ENCODE measurements at regions not wholly inside any gene's neighbourhood (a gene's known extent, or its start where the extent isn't known, plus 50 kb on each side); places are given as distances from the start of the nearest gene placed in this dataset.

- Histone ChIP-seq H3K4me3 (no peak overlapping the region; the same call in 1 of the 2 replicates), H3K27me3 (no peaks in the 10 kb centered on the region), H3K4me1 (peaks cover 28% of the 10 kb centered on the region), H3K36me3 (no peaks in the 10 kb centered on the region), H3K27ac (peak overlapping the region; percentile 96), H3K9me3 (replicated peaks) (no peaks in the 10 kb centered on the region; the same call in 1 of the 2 replicates)
- peak in 1 of 2 experiments; percentile 49 for DNase-seq
These were observed 995.3 kb downstream of the OTOL1 start for GRCh38 chr3:162491952-162492351.

GRCh38 chr3:162492446-162493081 lies 996.0 kb downstream of the OTOL1 start:
- Histone ChIP-seq H3K9me3 (replicated peaks) (no peaks in the 10 kb centered on the region; the same call in 1 of the 2 replicates), H3K4me1 (peaks cover 28% of the 10 kb centered on the region), H3K27me3 (no peaks in the 10 kb centered on the region), H3K36me3 (no peaks in the 10 kb centered on the region), H3K4me3 (no peak overlapping the region; the same call in 1 of the 2 replicates), H3K27ac (peak overlapping the region; percentile 96)
- DNase-seq, result peak; percentile 42 to 70

- Histone ChIP-seq H3K36me3 (no peaks in the 10 kb centered on the region), H3K27me3 (no peaks in the 10 kb centered on the region), H3K4me1 (peaks cover under 1% of the 10 kb centered on the region), H3K9me3 (replicated peaks) (no peaks in the 10 kb centered on the region; the same call in none of the 2 replicates), H3K27ac (no peak overlapping the region), H3K4me3 (no peak overlapping the region)
- DNase-seq, result no peak
These were observed 1002.0 kb downstream of the OTOL1 start for GRCh38 chr3:162498626-162499025.

- Histone ChIP-seq H3K9me3 (replicated peaks) (no peaks in the 10 kb centered on the region), H3K4me1 (no peaks in the 10 kb centered on the region), H3K27ac (no peak overlapping the region), H3K27me3 (no peaks in the 10 kb centered on the region), H3K36me3 (no peaks in the 10 kb centered on the region; the same call in 1 of the 2 replicates), H3K4me3 (no peak overlapping the region)
- no peak for DNase-seq
These were observed 1010.8 kb downstream of the OTOL1 start for GRCh38 chr3:162507397-162507796.

- Histone ChIP-seq H3K4me1 (no peaks in the 10 kb centered on the region), H3K27ac (no peak overlapping the region), H3K36me3 (no peaks in the 10 kb centered on the region; the same call in 1 of the 2 replicates), H3K9me3 (replicated peaks) (no peaks in the 10 kb centered on the region), H3K4me3 (no peak overlapping the region), H3K27me3 (no peaks in the 10 kb centered on the region)
- no peak for DNase-seq
These were observed 1015.9 kb downstream of the OTOL1 start for GRCh38 chr3:162512488-162512887.

- H3K36me3 ChIP-seq, result no peaks in the 10 kb centered on the region
- H3K4me1 ChIP-seq, result no peaks in the 10 kb centered on the region
- no peak overlapping the region for H3K27ac ChIP-seq
- no peak for DNase-seq
- no peaks in the 10 kb centered on the region for H3K9me3 ChIP-seq (replicated peaks)
- no peaks in the 10 kb centered on the region for H3K27me3 ChIP-seq
- no peak overlapping the region for H3K4me3 ChIP-seq
These were observed 1020.5 kb downstream of the OTOL1 start for GRCh38 chr3:162517110-162517509.

GRCh38 chr3:162521669-162522068 lies 1025.1 kb downstream of the OTOL1 start:
- H3K27me3 ChIP-seq, result no peaks in the 10 kb centered on the region
- DNase-seq, result no peak

GRCh38 chr3:162525066-162525742 lies 1028.6 kb downstream of the OTOL1 start:
- peak; percentile 25 to 50 for DNase-seq
- Histone ChIP-seq H3K27ac (no peak overlapping the region), H3K36me3 (no peaks in the 10 kb centered on the region), H3K4me1 (peaks cover 8% of the 10 kb centered on the region), H3K9me3 (replicated peaks) (no peaks in the 10 kb centered on the region), H3K4me3 (no peak overlapping the region), H3K27me3 (no peaks in the 10 kb centered on the region)

More at GRCh38 chr3:162521669-162522068, 1025.1 kb downstream of the OTOL1 start:
- H3K36me3 ChIP-seq, result no peaks in the 10 kb centered on the region
- H3K9me3 ChIP-seq (replicated peaks), result no peaks in the 10 kb centered on the region
- no peak overlapping the region for H3K4me3 ChIP-seq
- H3K4me1 ChIP-seq, result peaks cover 8% of the 10 kb centered on the region
- H3K27ac ChIP-seq, result no peak overlapping the region

- no peaks in the 10 kb centered on the region for H3K36me3 ChIP-seq
- H3K9me3 ChIP-seq (replicated peaks), result no peaks in the 10 kb centered on the region
- no peak for DNase-seq
- peaks cover 8% of the 10 kb centered on the region for H3K4me1 ChIP-seq
- no peaks in the 10 kb centered on the region for H3K27me3 ChIP-seq
- no peak overlapping the region for H3K4me3 ChIP-seq
- no peak overlapping the region for H3K27ac ChIP-seq
These were observed 1029.2 kb downstream of the OTOL1 start for GRCh38 chr3:162525771-162526170.

- H3K27me3 ChIP-seq, result no peaks in the 10 kb centered on the region
- no peaks in the 10 kb centered on the region for H3K9me3 ChIP-seq (replicated peaks)
- no peaks in the 10 kb centered on the region for H3K4me1 ChIP-seq
- DNase-seq, result no peak
- no peak overlapping the region for H3K4me3 ChIP-seq
- no peaks in the 10 kb centered on the region for H3K36me3 ChIP-seq
- H3K27ac ChIP-seq, result no peak overlapping the region
These were observed 1037.8 kb downstream of the OTOL1 start for GRCh38 chr3:162534431-162534830.

GRCh38 chr3:162538491-162538890 lies 1041.9 kb downstream of the OTOL1 start:
- no peaks in the 10 kb centered on the region for H3K36me3 ChIP-seq
- H3K27me3 ChIP-seq, result no peaks in the 10 kb centered on the region
- no peaks in the 10 kb centered on the region; the same call in 1 of the 2 replicates for H3K9me3 ChIP-seq (replicated peaks)
- no peak for DNase-seq
- H3K27ac ChIP-seq, result no peak overlapping the region
- H3K4me3 ChIP-seq, result no peak overlapping the region
- no peaks in the 10 kb centered on the region for H3K4me1 ChIP-seq

- Histone ChIP-seq H3K4me3 (no peak overlapping the region), H3K27ac (no peak overlapping the region), H3K4me1 (no peaks in the 10 kb centered on the region), H3K27me3 (no peaks in the 10 kb centered on the region), H3K36me3 (no peaks in the 10 kb centered on the region), H3K9me3 (replicated peaks) (no peaks in the 10 kb centered on the region; the same call in 1 of the 2 replicates)
- DNase-seq, result no peak
These were observed 1042.3 kb downstream of the OTOL1 start for GRCh38 chr3:162538906-162539305.

- H3K4me3 ChIP-seq, result no peak overlapping the region
- no peak for DNase-seq
- no peaks in the 10 kb centered on the region for H3K4me1 ChIP-seq
These were observed 1043.8 kb downstream of the OTOL1 start for GRCh38 chr3:162540421-162540820.

GRCh38 chr3:162541923-162542322 lies 1045.3 kb downstream of the OTOL1 start:
- DNase-seq, result no peak
- H3K4me1 ChIP-seq, result no peaks in the 10 kb centered on the region
- no peaks in the 10 kb centered on the region for H3K27me3 ChIP-seq
- no peak overlapping the region for H3K4me3 ChIP-seq
- no peaks in the 10 kb centered on the region for H3K36me3 ChIP-seq
- H3K9me3 ChIP-seq (replicated peaks), result no peaks in the 10 kb centered on the region; the same call in 1 of the 2 replicates
- no peak overlapping the region for H3K27ac ChIP-seq

More at GRCh38 chr3:162540421-162540820, 1043.8 kb downstream of the OTOL1 start:
- Histone ChIP-seq H3K27me3 (no peaks in the 10 kb centered on the region), H3K27ac (no peak overlapping the region), H3K36me3 (no peaks in the 10 kb centered on the region), H3K9me3 (replicated peaks) (no peaks in the 10 kb centered on the region; the same call in 1 of the 2 replicates)

- no peaks in the 10 kb centered on the region; the same call in 1 of the 2 replicates for H3K9me3 ChIP-seq (replicated peaks)
- H3K4me1 ChIP-seq, result no peaks in the 10 kb centered on the region
- H3K4me3 ChIP-seq, result no peak overlapping the region
- no peak for DNase-seq
- H3K36me3 ChIP-seq, result no peaks in the 10 kb centered on the region
- no peaks in the 10 kb centered on the region for H3K27me3 ChIP-seq
- H3K27ac ChIP-seq, result no peak overlapping the region
These were observed 1047.6 kb downstream of the OTOL1 start for GRCh38 chr3:162544246-162544645.
